Activated CD8-positive, alpha-beta T cell treated with anti-CD3 and anti-CD28 coated beads for 36 hours (primary cell): ENCODE measurements at regions not wholly inside any gene's neighbourhood (a gene's known extent, or its start where the extent isn't known, plus 50 kb on each side); places are given as distances from the start of the nearest gene placed in this dataset.
"Not testable (repeated sequence)": the region's sequence is repeated elsewhere in the genome, so short reads cannot be mapped to it uniquely, and the experiment has no call there.

Source experiments
- ATAC-seq: fragments of 200-7000 bp; cut with Tn5 transposase; one replicate; pipeline ENCODE4 v1.10.0; 2021; ENCODE audit warnings: mild to moderate bottlenecking, moderate library complexity
- CTCF ChIA-PET: fragments of 350-600 bp; sonication (Branson Sonifier 250); formaldehyde crosslinking; loops from one replicate; lab custom pipeline; 2021; ENCODE audit warnings: antibody characterized with exemption; lab: Charles Lee
- POLR2A ChIA-PET: fragments of 350-600 bp; sonication (Branson Sonifier 250); formaldehyde crosslinking; loops from one replicate; lab custom pipeline; 2021; ENCODE audit warnings: antibody characterized with exemption; lab: Charles Lee
- DNase-seq: peaks from one replicate; pipeline ENCODE4 v3.0.0-alpha.2; 2020
- H3K27ac Mint-ChIP-seq: one replicate; pipeline ENCODE4 v1.8.0; 2021; ENCODE audit warnings: mild to moderate bottlenecking, mixed read lengths
- H3K27me3 Mint-ChIP-seq: one replicate; pipeline ENCODE4 v1.8.0; 2021; ENCODE audit warnings: mixed read lengths
- H3K36me3 Mint-ChIP-seq: one replicate; pipeline ENCODE4 v1.8.0; 2021; ENCODE audit warnings: low read depth, mixed read lengths
- H3K4me1 Mint-ChIP-seq: one replicate; pipeline ENCODE4 v1.8.0; 2021; ENCODE audit warnings: low read depth, mixed read lengths
- H3K4me3 Mint-ChIP-seq: one replicate; pipeline ENCODE4 v1.8.0; 2021; ENCODE audit warnings: mild to moderate bottlenecking, moderate library complexity, mixed read lengths
- H3K9me3 Mint-ChIP-seq: one replicate; pipeline ENCODE4 v1.8.0; 2021; ENCODE audit warnings: mixed read lengths
- intact Hi-C: fragments of 100-400 bp; cut with micrococcal nuclease; formaldehyde crosslinking; loops from one replicate; pipeline ENCODE4 v1.10.0; 2022
- TF ChIP-seq, protein P1 (sequence below): fragments of 200-600 bp; IDR thresholded peaks from one replicate; pipeline ENCODE4 v1.8.0; 2022; ENCODE audit warnings: antibody characterized with exemption, mild to moderate bottlenecking

DNA sequence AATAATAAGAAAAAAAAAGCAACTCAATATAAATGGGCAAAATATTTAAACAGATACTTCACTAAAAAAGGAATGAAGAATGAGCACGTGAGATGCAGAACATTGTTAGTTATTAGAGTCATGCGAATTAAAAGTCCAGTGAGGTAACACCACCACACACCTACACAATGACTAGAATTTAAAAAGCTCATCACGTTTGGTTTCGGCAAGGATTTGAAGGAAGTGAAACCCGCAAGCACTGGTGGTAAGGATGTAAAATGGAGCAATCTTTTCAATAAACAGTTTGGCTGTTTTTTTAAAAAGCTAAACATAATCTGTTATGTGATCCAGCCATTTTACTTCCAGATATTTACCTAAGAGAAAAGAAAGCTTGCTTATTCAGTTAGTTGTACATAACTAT is 1181.6 kb upstream of the CELF4 start:
- no peaks in the 10 kb centered on the region for H3K9me3 Mint-ChIP-seq
- no peak overlapping the region for H3K4me3 Mint-ChIP-seq
- no peak overlapping the region for H3K27ac Mint-ChIP-seq
- CTCF ChIA-PET = no interaction called here
- POLR2A ChIA-PET = interaction anchor here (0.7 kb wide), 1 partner anchor 106 kb away, joined by 3 read pairs; no protein-coding TSS in a partner anchor
- peaks cover 11% of the 10 kb centered on the region for H3K4me1 Mint-ChIP-seq
- no peaks in the 10 kb centered on the region for H3K36me3 Mint-ChIP-seq
- H3K27me3 Mint-ChIP-seq = no peaks in the 10 kb centered on the region
- no peak for ATAC-seq
- no peak for DNase-seq
- TF ChIP-seq, protein P1, sequence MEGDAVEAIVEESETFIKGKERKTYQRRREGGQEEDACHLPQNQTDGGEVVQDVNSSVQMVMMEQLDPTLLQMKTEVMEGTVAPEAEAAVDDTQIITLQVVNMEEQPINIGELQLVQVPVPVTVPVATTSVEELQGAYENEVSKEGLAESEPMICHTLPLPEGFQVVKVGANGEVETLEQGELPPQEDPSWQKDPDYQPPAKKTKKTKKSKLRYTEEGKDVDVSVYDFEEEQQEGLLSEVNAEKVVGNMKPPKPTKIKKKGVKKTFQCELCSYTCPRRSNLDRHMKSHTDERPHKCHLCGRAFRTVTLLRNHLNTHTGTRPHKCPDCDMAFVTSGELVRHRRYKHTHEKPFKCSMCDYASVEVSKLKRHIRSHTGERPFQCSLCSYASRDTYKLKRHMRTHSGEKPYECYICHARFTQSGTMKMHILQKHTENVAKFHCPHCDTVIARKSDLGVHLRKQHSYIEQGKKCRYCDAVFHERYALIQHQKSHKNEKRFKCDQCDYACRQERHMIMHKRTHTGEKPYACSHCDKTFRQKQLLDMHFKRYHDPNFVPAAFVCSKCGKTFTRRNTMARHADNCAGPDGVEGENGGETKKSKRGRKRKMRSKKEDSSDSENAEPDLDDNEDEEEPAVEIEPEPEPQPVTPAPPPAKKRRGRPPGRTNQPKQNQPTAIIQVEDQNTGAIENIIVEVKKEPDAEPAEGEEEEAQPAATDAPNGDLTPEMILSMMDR = no peak
- intact Hi-C loops = no loop called here

DNA sequence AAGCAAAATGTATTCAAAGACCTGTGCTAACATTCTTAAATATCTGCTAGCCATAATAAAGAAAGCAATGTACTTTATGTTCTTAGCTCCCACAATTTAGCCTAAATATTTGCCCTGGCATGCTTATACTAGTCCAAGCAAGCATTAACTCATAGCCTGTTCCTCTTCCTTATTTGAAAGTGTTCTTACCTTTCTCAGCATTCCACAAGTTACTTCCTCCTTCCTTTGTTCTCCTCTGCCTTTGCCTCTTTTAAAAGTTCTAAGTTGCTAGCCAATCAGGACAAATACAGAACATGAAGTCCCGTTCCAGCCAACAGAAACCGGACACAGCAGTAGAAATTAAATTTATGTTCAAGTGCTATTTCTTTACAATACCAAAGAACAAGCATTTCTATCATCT is 1154.6 kb upstream of the CELF4 start:
- H3K27ac Mint-ChIP-seq, POLR2A ChIA-PET, H3K9me3 Mint-ChIP-seq, ATAC-seq, H3K4me1 Mint-ChIP-seq, H3K36me3 Mint-ChIP-seq, H3K4me3 Mint-ChIP-seq, DNase-seq, intact Hi-C loops, CTCF ChIA-PET, H3K27me3 Mint-ChIP-seq: not testable (repeated sequence)

DNA sequence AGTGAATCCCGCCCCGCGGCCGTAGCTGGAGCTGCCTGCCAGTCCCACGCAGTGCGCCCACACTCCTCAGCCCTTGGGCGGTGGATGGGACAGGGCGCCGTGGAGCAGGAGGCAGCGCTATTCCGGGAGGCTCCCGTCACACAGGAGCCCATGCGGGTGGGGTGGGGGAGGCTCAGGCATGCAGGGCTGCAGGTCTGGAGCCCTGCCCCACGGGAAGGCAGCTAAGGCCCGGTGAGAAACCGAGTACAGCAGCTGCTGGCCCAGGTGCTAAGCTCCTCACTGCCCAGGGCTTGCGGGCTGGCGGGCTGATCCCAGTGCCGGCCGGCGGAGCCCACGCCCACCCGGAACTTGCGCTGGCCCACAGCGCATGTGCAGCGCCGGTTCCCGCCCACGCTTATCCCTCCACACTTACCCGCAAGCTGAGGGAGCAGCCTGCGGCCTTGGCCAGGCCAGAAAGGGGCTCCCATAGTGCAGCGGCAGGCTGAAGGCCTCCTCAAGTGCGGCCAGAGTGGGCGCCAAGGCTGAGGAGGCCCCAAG is 1152.8 kb upstream of the CELF4 start:
- POLR2A ChIA-PET = no interaction called here
- CTCF ChIA-PET = no interaction called here
- H3K4me1 Mint-ChIP-seq = no peaks in the 10 kb centered on the region
- intact Hi-C loops = no loop called here
- no peak for DNase-seq
- no peak for ATAC-seq
- H3K36me3 Mint-ChIP-seq = no peaks in the 10 kb centered on the region
- H3K4me3 Mint-ChIP-seq = no peak overlapping the region
- peaks cover 6% of the 10 kb centered on the region for H3K9me3 Mint-ChIP-seq
- no peak overlapping the region for H3K27ac Mint-ChIP-seq
- no peaks in the 10 kb centered on the region for H3K27me3 Mint-ChIP-seq
- TF ChIP-seq, protein P1 = no peak

DNA sequence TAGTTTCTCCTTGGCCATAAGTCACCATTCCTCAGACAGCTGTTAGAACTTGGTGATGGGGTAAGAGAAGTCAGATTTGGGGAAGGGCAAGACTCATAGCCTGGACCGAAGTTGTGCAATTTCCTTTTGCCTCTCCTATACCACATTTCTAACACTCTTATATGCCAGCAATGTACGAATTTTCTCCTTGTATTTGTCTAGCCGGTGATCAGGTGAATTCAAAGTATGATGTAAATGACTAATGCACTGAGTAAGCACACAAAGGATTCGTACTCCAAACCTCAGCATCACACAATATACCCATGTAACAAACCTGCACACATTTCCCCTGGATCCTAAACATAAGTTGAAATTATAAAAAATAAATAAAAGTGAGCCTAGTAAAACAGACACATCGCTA is 1143.5 kb upstream of the CELF4 start:
- intact Hi-C loops = no loop called here
- H3K27me3 Mint-ChIP-seq = no peaks in the 10 kb centered on the region
- H3K4me1 Mint-ChIP-seq = no peaks in the 10 kb centered on the region
- no peak for ATAC-seq
- H3K4me3 Mint-ChIP-seq = no peak overlapping the region
- no peaks in the 10 kb centered on the region for H3K36me3 Mint-ChIP-seq
- no peaks in the 10 kb centered on the region for H3K9me3 Mint-ChIP-seq
- TF ChIP-seq, protein P1 = no peak
- no peak overlapping the region for H3K27ac Mint-ChIP-seq
- no peak for DNase-seq
- POLR2A ChIA-PET = no interaction called here
- CTCF ChIA-PET = no interaction called here

DNA sequence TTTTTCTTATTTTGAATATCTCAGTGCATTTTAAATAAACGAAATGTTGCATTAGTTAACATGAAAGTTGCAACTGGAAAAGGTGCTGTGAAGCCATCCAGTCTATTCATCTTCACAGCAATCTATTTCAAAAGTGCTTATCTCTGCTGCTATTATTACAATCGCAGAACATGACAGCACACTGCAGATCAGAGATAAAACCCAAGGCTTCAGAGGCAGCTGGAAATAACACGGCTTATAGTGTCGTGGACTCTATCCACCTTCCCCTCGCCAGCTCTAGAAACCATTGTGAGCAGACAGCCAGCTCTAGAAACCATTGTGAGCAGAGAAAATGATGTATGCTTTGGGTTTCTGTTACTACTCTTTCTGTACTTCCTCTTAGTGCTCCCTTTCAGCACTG is 1140.8 kb upstream of the CELF4 start:
- ATAC-seq (no peak), DNase-seq (no peak)
- CTCF ChIA-PET = no interaction called here
- Mint-ChIP-seq H3K9me3 (no peaks in the 10 kb centered on the region), H3K4me1 (no peaks in the 10 kb centered on the region), H3K36me3 (no peaks in the 10 kb centered on the region), H3K4me3 (no peak overlapping the region), H3K27ac (no peak overlapping the region), H3K27me3 (no peaks in the 10 kb centered on the region)
- TF ChIP-seq, protein P1 = no peak
- POLR2A ChIA-PET = no interaction called here
- intact Hi-C loops = no loop called here

DNA sequence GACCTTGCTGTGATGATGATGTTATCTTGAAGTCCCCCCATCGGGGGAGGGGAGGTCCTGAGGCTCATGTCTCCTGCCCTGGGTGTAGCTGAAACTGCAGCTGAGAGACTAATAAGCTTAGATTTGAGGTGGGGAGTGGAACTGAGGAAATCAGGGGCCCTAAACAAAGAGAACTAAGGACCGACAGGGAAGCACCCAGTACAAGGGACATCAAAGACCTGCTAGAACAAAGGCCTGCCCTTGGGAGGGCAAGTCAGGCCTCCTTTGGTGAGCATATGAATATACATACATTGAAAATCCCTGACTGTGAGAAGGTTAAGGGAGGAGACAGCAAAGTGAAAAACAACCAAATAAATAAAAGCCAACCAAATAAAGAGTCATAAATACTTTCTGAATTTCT is 1132.5 kb upstream of the CELF4 start:
- POLR2A ChIA-PET = no interaction called here
- intact Hi-C loops = no loop called here

More for the DNA sequence above, 1132.5 kb upstream of the CELF4 start:
- CTCF ChIA-PET = no interaction called here
- Mint-ChIP-seq H3K27me3 (no peaks in the 10 kb centered on the region), H3K36me3 (no peaks in the 10 kb centered on the region), H3K27ac (no peak overlapping the region), H3K4me1 (peaks cover 8% of the 10 kb centered on the region), H3K9me3 (no peaks in the 10 kb centered on the region), H3K4me3 (no peak overlapping the region)
- DNase-seq (no peak), ATAC-seq (no peak)
- TF ChIP-seq, protein P1 = no peak
